Right lobe of liver (tissue), 6 donors: ENCODE measurements at regions not wholly inside any gene's neighbourhood (a gene's known extent, or its start where the extent isn't known, plus 50 kb on each side); places are given as distances from the start of the nearest gene placed in this dataset.
A peak's percentile ranks its signal among the peaks of the same experiment; 100 is the strongest.
"Not testable (repeated sequence)": the region's sequence is repeated elsewhere in the genome, so short reads cannot be mapped to it uniquely, and the experiment has no call there.

ENCODE experiments used
- ATAC-seq, 4 donors: fragments of 200-7000 bp; cut with Tn5 transposase; one replicate each; pipeline ENCODE4 v1.9.1; 2020; ENCODE audit warnings: mild to moderate bottlenecking in 4 of 4, moderate library complexity in 4 of 4
- DNase-seq, 3 donors: peaks; one replicate each; pipeline ENCODE4 v3.0.0-alpha.2; 2020
- H3K27ac ChIP-seq, 3 donors: fragments of 200-600 bp; one replicate each; pipeline ENCODE4 v1.8.0; 2022
- H3K27me3 ChIP-seq, 2 donors: fragments of 200-600 bp; one replicate each; pipeline ENCODE4 v1.8.0; 2022
- H3K36me3 ChIP-seq, 4 donors: fragments of 200-600 bp; sonication (generic) in 1 of 4; one replicate each; pipeline versions ENCODE4 v1.5.1 to v1.8.0; 2017 to 2022; ENCODE audit warnings: control low read depth in 1 of 4
- H3K4me1 ChIP-seq, 4 donors: fragments of 200-600 bp; sonication (generic) in 1 of 4; one replicate each; pipeline versions ENCODE4 v1.5.1 to v1.8.0; 2017 to 2022; ENCODE audit warnings: control low read depth in 1 of 4
- H3K4me3 ChIP-seq, 3 donors: fragments of 200-600 bp; one replicate each; pipeline ENCODE4 v1.8.0; 2022
- H3K9me3 ChIP-seq, 4 donors: fragments of 200-600 bp; sonication (generic) in 1 of 4; one replicate each; pipeline versions ENCODE4 v1.5.1 to v1.8.0; 2017 to 2022; ENCODE audit warnings: control low read depth in 1 of 4
- POLR2A ChIP-seq: fragments of 450-650 bp; IDR thresholded peaks from one replicate; pipeline ENCODE4 v1.6.1; 2017; ENCODE audit warnings: antibody characterized with exemption, mild to moderate bottlenecking
- WGBS: methylation state at CpG from one replicate; pipeline ENCODE4 v1.1.6; 2018; ENCODE audit warnings: low coverage, low lambda C conversion rate; ENCODE audit not compliant: insufficient coverage; ENCODE audit errors: missing lambda C conversion rate; 5-methylcytosine and 5-hydroxymethylcytosine counted together
- intact Hi-C, 2 donors: fragments of 100-400 bp; cut with DNase I; formaldehyde crosslinking; loops; one replicate each; pipeline versions ENCODE4 v1.11.2 to v1.14.1; 2022
- TF ChIP-seq, protein P1 (sequence below), 4 donors: fragments of 200-600 bp in 3 of 4; fragments of 450-650 bp in 1 of 4; IDR thresholded peaks; one replicate each; pipeline versions ENCODE4 v1.5.1 to v1.8.0; 2016 to 2022; ENCODE audit warnings: antibody characterized with exemption in 4 of 4, mild to moderate bottlenecking in 2 of 4
- donor health status: DM: no; HTN: yes; CAD: no.
- donor health status: DM: no; HTN: no; CAD: no.
- donor health status: DM: no; HTN: no; CAD: no.
- donor health status: DM: no; HTN: yes; CAD: no.
- donor health status: DM: no; HTN: yes; CAD: no.

DNA sequence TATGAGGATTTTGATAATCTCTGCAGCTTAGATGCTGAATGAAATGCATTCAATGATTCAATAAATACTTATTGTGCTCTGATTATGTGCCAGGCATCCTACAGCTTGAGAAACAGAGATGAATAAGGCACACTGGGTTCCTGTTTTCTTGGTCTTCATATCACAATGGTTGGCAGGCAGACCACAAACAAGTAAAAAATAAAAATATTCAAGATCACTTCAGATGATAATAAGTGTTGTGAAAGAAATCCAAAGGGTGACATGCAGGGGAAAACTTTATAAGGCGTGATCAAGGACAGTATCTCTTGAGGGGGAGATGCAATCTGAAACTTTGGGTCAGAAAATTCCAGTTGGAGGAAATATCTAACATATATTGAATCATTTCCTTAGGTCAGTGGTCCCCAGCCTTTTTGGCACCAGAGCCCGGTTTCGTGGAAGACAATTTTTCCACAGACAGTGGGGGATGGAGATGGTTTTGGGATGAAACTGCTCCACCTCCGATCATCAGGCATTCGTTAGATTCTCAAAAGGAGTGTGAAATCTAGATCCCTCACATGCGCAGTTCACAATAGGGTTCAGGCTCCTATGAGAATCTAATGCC, 73.7 kb upstream of the RAP1B start:
- Histone ChIP-seq H3K9me3 (no peaks in the 10 kb centered on the region), H3K27ac (no peak overlapping the region), H3K4me3 (no peak overlapping the region), H3K27me3 (no peaks in the 10 kb centered on the region), H3K36me3 (no peaks in the 10 kb centered on the region), H3K4me1 (peaks cover 0 to 33% (median 8%) of the 10 kb centered on the region in 4 donors)
- TF ChIP-seq, protein P1, sequence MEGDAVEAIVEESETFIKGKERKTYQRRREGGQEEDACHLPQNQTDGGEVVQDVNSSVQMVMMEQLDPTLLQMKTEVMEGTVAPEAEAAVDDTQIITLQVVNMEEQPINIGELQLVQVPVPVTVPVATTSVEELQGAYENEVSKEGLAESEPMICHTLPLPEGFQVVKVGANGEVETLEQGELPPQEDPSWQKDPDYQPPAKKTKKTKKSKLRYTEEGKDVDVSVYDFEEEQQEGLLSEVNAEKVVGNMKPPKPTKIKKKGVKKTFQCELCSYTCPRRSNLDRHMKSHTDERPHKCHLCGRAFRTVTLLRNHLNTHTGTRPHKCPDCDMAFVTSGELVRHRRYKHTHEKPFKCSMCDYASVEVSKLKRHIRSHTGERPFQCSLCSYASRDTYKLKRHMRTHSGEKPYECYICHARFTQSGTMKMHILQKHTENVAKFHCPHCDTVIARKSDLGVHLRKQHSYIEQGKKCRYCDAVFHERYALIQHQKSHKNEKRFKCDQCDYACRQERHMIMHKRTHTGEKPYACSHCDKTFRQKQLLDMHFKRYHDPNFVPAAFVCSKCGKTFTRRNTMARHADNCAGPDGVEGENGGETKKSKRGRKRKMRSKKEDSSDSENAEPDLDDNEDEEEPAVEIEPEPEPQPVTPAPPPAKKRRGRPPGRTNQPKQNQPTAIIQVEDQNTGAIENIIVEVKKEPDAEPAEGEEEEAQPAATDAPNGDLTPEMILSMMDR (IDR thresholded peaks at IDR 0.05), result no peak
- no peak for TF ChIP-seq POLR2A
- intact Hi-C loops, result no loop called here
- DNase-seq (no peak), ATAC-seq (no peak)
- WGBS, result 82% methylated on average over 1 of the region's 6 CpGs

DNA sequence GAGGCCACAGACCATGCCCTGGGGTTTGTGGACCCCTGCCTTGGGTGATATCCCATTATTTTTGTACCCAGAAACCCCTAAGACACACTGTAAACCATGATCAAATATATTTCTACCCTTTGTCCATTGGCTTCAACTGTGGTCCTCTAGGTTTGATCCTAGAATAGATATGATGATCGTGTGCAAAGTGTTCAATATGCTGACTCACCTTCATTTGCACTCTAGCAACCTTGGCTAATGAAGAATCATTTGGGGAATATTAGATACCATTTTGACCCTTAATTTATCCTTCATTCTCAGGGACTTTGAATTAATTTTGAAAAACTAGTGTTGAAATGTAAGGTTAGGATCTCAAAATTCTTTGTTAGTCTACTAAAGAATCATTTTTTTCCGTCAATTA, 73.1 kb upstream of the RAP1B start:
- ATAC-seq, result no peak
- Histone ChIP-seq H3K4me1 (peaks cover 0 to 27% (median 5%) of the 10 kb centered on the region in 4 donors), H3K27ac (no peak overlapping the region), H3K27me3 (no peaks in the 10 kb centered on the region), H3K9me3 (no peaks in the 10 kb centered on the region), H3K36me3 (no peaks in the 10 kb centered on the region), H3K4me3 (no peak overlapping the region)
- intact Hi-C loops, result no loop called here
- WGBS, result 67% methylated on average over 2 of the region's 2 CpGs
- TF ChIP-seq POLR2A, result no peak
- TF ChIP-seq, protein P1 (IDR thresholded peaks at IDR 0.05), result no peak
- DNase-seq, result no peak

DNA sequence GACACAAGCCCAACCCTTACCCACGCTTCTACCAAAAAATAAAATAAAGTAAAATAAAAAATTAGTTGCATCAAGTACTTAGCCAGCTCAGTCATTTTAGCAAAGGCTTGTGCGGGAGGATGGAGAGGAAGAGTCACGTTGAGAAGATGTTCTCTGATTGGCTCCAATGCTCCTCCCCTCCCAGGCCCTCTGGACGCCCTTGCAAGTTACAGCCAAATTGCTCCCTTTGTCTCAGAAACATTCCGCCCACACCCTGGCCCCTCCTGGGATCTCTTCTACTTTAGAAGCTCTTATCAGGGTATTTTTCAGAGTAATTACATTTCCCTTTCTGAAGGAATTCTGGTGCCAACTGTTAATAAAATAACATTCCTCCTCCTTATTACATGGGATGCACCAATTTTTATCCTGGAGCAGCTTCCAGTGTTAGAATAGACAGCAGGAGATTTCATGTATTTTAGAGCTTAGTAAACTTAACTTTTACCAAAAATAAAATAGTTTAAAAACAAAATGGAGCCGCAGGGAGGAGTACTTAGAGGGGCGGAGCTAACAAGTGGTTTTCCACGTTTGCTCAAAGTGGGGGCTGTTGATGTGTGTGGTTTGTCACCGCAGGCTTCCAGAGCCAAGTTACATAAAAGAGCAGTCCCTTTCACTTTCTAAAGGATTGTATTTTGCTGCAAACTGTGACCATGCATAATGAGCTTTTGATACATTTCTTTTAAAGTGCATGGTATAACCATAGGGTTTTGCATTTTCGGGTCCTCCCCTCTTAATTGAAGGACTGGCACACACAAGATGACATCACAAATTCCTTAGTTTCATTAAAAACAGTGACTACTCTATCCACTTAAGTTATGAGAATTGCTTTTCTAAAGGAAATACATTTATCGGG, 71.7 kb upstream of the RAP1B start:
- peak in 1 of 3 donors; percentile 66 for DNase-seq
- peak overlapping the region; percentile 60 to 65 (median 64) for H3K27ac ChIP-seq

DNA sequence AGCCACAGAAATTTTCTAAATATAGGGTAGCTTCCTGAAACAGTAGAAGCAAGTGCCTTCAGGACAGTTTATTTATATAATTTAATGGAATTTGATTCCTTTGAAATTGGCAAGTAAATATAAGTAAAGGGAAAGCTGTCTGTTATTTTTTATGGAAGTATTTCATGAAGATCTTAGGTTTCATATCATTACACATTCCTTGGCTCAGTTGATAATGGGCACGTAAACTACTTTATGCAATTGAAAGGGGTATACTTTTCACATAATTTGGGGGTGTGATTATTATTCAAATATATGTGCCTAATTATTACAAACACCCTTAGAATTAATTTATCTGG, 71.1 kb upstream of the RAP1B start:
- peak overlapping the region in 2 of 3 donors; percentile 38 to 40 for H3K4me3 ChIP-seq
- H3K9me3 ChIP-seq, result no peaks in the 10 kb centered on the region
- no peak for TF ChIP-seq POLR2A
- TF ChIP-seq, protein P1 (IDR thresholded peaks at IDR 0.05), result no peak
- no peak for DNase-seq
- peaks cover 0 to 12% (median 0%) of the 10 kb centered on the region in 4 donors for H3K4me1 ChIP-seq
- peak overlapping the region in 2 of 3 donors; percentile 60 to 64 for H3K27ac ChIP-seq
- H3K36me3 ChIP-seq, result no peaks in the 10 kb centered on the region
- no peak for ATAC-seq
- intact Hi-C loops, result no loop called here
- no peaks in the 10 kb centered on the region for H3K27me3 ChIP-seq
- WGBS, result 67% methylated on average over 1 of the region's 1 CpG

More for the DNA sequence above, 71.7 kb upstream of the RAP1B start:
- ATAC-seq, result peak; percentile 97 to 99 (median 97)
- intact Hi-C loops, result no loop called here
- TF ChIP-seq POLR2A, result no peak
- TF ChIP-seq, protein P1 (IDR thresholded peaks at IDR 0.05), result no peak
- Histone ChIP-seq H3K4me3 (peak overlapping the region; percentile 2 to 40 (median 38)), H3K36me3 (no peaks in the 10 kb centered on the region), H3K9me3 (no peaks in the 10 kb centered on the region), H3K4me1 (peaks cover 0 to 17% (median 2%) of the 10 kb centered on the region in 4 donors), H3K27me3 (no peaks in the 10 kb centered on the region)
- 17% methylated on average over 11 of the region's 11 CpGs for WGBS

DNA sequence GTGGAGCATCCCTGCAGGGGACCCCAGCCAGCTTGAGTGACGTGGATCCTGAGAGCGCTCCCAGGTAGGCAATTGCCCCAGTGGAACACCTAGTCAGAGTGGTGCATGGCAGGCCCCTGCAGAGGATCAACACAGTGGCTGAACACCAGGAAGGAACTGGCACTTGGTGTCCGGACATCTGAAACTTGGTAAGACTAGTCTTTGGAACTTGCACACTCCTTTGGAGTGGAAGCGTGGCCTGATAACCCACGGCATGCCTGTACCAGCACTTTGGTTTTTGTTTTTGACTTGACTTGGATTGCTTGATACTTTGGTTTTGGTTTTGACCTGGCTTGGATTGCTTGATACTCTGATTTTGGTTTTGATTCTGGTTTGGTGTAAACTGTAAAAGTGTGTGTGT, 69.9 kb upstream of the RAP1B start:
- DNase-seq, intact Hi-C loops, H3K27ac ChIP-seq, H3K4me3 ChIP-seq, ATAC-seq, H3K36me3 ChIP-seq, H3K27me3 ChIP-seq, H3K9me3 ChIP-seq: not testable (repeated sequence)
- WGBS, result no CpG with 5 or more reads among the region's 5 CpGs
- peaks cover 0 to 12% (median 0%) of the 10 kb centered on the region in 4 donors for H3K4me1 ChIP-seq

DNA sequence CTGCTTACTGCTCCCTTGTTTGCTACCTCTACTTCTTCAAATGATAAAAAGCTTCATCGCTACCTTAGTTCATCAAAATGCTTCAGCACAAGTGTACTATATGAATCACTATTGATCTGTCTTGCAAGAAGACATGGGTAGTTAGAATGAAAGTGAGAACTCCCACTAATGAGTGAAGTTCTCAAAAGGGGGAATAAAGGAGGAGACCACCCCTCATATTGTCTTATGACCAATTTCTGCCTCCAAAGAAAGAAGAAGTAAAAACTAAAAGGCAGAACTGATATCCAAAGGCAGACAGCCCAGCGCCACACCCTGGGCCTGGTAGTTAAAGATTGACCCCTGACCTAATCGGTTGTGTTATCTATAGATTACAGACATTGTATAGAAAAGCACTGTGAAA, 63.4 kb upstream of the RAP1B start:
- DNase-seq, result not testable (repeated sequence)

DNA sequence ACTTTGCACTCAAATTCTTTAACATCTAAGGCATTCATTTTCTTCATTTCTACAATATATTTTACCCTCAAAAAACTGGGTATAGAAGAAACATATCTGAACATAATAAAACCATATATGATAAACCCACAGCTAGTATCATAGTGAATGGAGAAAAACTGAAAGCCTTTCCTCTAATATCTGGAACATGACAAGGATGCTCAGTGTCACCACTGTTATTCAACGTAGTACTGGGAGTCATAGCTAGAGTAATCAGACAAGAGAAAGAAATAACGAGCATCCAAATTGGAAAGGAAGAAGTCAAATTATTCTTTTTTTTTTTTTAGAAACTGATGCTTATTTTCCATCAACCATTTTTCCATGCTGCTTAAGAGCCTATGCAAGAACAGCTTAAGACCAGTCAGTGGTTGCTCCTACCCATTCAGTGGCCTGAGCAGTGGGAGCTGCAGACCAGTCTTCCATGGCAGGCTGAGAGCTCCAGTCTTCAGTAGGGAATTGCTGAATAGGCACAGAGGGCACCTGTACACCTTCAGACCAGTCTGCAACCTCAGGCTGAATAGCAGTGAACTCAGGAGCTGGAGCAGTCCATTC, 58.0 kb upstream of the RAP1B start:
- intact Hi-C loops, H3K27ac ChIP-seq, ATAC-seq, H3K36me3 ChIP-seq, H3K9me3 ChIP-seq, H3K27me3 ChIP-seq, H3K4me3 ChIP-seq, H3K4me1 ChIP-seq, DNase-seq: not testable (repeated sequence)
- WGBS, result 53% methylated on average over 2 of the region's 2 CpGs

More for the DNA sequence above, 63.4 kb upstream of the RAP1B start:
- H3K27ac ChIP-seq, H3K4me3 ChIP-seq, H3K36me3 ChIP-seq, H3K27me3 ChIP-seq, ATAC-seq, H3K9me3 ChIP-seq, H3K4me1 ChIP-seq, intact Hi-C loops: not testable (repeated sequence)
- WGBS, result 93% methylated on average over 3 of the region's 3 CpGs
